Activated B cell treated with CpG ODN at 0.5 μM for 24 hours (primary cell): ENCODE measurements at regions not wholly inside any gene's neighbourhood (a gene's known extent, or its start where the extent isn't known, plus 50 kb on each side); places are given as distances from the start of the nearest gene placed in this dataset.

Experiments
- ATAC-seq: fragments of 200-7000 bp; cut with Tn5 transposase; one replicate; pipeline ENCODE4 v1.10.0; 2021; ENCODE audit warnings: low read depth, mild to moderate bottlenecking, moderate library complexity
- CTCF ChIA-PET: fragments of 350-600 bp; sonication (Branson Sonifier 250); formaldehyde crosslinking; loops from one replicate; lab custom pipeline; 2021; ENCODE audit warnings: antibody characterized with exemption; lab: Charles Lee
- POLR2A ChIA-PET: fragments of 350-600 bp; sonication (Branson Sonifier 250); formaldehyde crosslinking; loops from one replicate; lab custom pipeline; 2021; ENCODE audit warnings: antibody characterized with exemption; lab: Charles Lee
- DNase-seq: peaks from one replicate; pipeline ENCODE4 v3.0.0; 2022
- H3K27ac Mint-ChIP-seq: one replicate; pipeline ENCODE4 v1.8.0; 2020; ENCODE audit warnings: mixed read lengths
- H3K27me3 Mint-ChIP-seq: one replicate; pipeline ENCODE4 v1.8.0; 2021; ENCODE audit warnings: mixed read lengths
- H3K36me3 Mint-ChIP-seq: one replicate; pipeline ENCODE4 v1.8.0; 2021; ENCODE audit warnings: low read depth, mixed read lengths
- H3K4me1 Mint-ChIP-seq: one replicate; pipeline ENCODE4 v1.8.0; 2021; ENCODE audit warnings: mixed read lengths
- H3K4me3 Mint-ChIP-seq: one replicate; pipeline ENCODE4 v1.8.0; 2020; ENCODE audit warnings: mild to moderate bottlenecking, mixed read lengths
- H3K9me3 Mint-ChIP-seq: one replicate; pipeline ENCODE4 v1.8.0; 2020; ENCODE audit warnings: mixed read lengths
- CTCF ChIP-seq: fragments of 200-600 bp; IDR thresholded peaks from one replicate; pipeline ENCODE4 v1.8.0; 2022; ENCODE audit warnings: antibody characterized with exemption, mild to moderate bottlenecking
- intact Hi-C: fragments of 100-400 bp; cut with micrococcal nuclease; formaldehyde crosslinking; loops from one replicate; pipeline ENCODE4 v1.15.1; 2024

GRCh38 chr13:107642831-107643230 lies 572.5 kb downstream of the LIG4 start:
- Mint-ChIP-seq H3K9me3 (peaks cover 1% of the 10 kb centered on the region), H3K36me3 (no peaks in the 10 kb centered on the region), H3K27ac (no peak overlapping the region), H3K4me1 (no peaks in the 10 kb centered on the region), H3K27me3 (no peaks in the 10 kb centered on the region), H3K4me3 (no peak overlapping the region)
- ChIA-PET CTCF (no interaction called here), POLR2A (no interaction called here)
- no peak for ATAC-seq
- no peak for TF ChIP-seq CTCF
- intact Hi-C loops, result no loop called here
- DNase-seq, result no peak

GRCh38 chr13:107641574-107641973 lies 573.8 kb downstream of the LIG4 start:
- TF ChIP-seq CTCF, result no peak
- POLR2A ChIA-PET, result no interaction called here
- no peak for ATAC-seq
- no peaks in the 10 kb centered on the region for H3K27me3 Mint-ChIP-seq
- H3K27ac Mint-ChIP-seq, result no peak overlapping the region
- H3K9me3 Mint-ChIP-seq, result peaks cover 1% of the 10 kb centered on the region
- no peak overlapping the region for H3K4me3 Mint-ChIP-seq
- no peaks in the 10 kb centered on the region for H3K36me3 Mint-ChIP-seq
- intact Hi-C loops, result no loop called here
- CTCF ChIA-PET, result no interaction called here
- DNase-seq, result no peak
- H3K4me1 Mint-ChIP-seq, result no peaks in the 10 kb centered on the region

- H3K27ac Mint-ChIP-seq, result no peak overlapping the region
- H3K4me1 Mint-ChIP-seq, result no peaks in the 10 kb centered on the region
- no peak for TF ChIP-seq CTCF
- ChIA-PET POLR2A (no interaction called here), CTCF (no interaction called here)
- H3K36me3 Mint-ChIP-seq, result no peaks in the 10 kb centered on the region
- H3K9me3 Mint-ChIP-seq, result peaks cover 4% of the 10 kb centered on the region
- DNase-seq (no peak), ATAC-seq (no peak)
- intact Hi-C loops, result no loop called here
- no peaks in the 10 kb centered on the region for H3K27me3 Mint-ChIP-seq
- no peak overlapping the region for H3K4me3 Mint-ChIP-seq
These were observed 589.7 kb downstream of the LIG4 start for GRCh38 chr13:107625648-107626047.

- ChIA-PET POLR2A (no interaction called here), CTCF (no interaction called here)
- Mint-ChIP-seq H3K27me3 (no peaks in the 10 kb centered on the region), H3K36me3 (no peaks in the 10 kb centered on the region), H3K4me3 (no peak overlapping the region), H3K9me3 (no peaks in the 10 kb centered on the region), H3K27ac (no peak overlapping the region), H3K4me1 (no peaks in the 10 kb centered on the region)
- ATAC-seq (no peak), DNase-seq (no peak)
- intact Hi-C loops, result no loop called here
- no peak for TF ChIP-seq CTCF
These were observed 597.8 kb downstream of the LIG4 start for GRCh38 chr13:107617527-107617926.

- H3K4me1 Mint-ChIP-seq, result no peaks in the 10 kb centered on the region
- peaks cover 8% of the 10 kb centered on the region for H3K9me3 Mint-ChIP-seq
- H3K27me3 Mint-ChIP-seq, result no peaks in the 10 kb centered on the region
- intact Hi-C loops, result no loop called here
- ChIA-PET POLR2A (no interaction called here), CTCF (no interaction called here)
- DNase-seq (no peak), ATAC-seq (no peak)
- no peak overlapping the region for H3K4me3 Mint-ChIP-seq
- no peak for TF ChIP-seq CTCF
- no peaks in the 10 kb centered on the region for H3K36me3 Mint-ChIP-seq
- no peak overlapping the region for H3K27ac Mint-ChIP-seq
These were observed 603.0 kb downstream of the LIG4 start for GRCh38 chr13:107612376-107612775.
